Inflammatory macrophage treated with lipopolysaccharide for 1 hour (primary cell): ENCODE measurements at regions not wholly inside any gene's neighbourhood (a gene's known extent, or its start where the extent isn't known, plus 50 kb on each side); places are given as distances from the start of the nearest gene placed in this dataset.
"Not testable (repeated sequence)": the region's sequence is repeated elsewhere in the genome, so short reads cannot be mapped to it uniquely, and the experiment has no call there.

Experiments
- DNase-seq, 2 donors: peaks; one replicate each; pipeline ENCODE4 v3.0.0-alpha.2; 2020 to 2022

GRCh38 chr13:28607187-28607955 is 51.6 kb upstream of the POMP start:
- no peak for DNase-seq

- DNase-seq, result no peak
Observed at GRCh38 chr13:28606466-28606865, 52.5 kb upstream of the POMP start.

- DNase-seq, result not testable (repeated sequence)
Observed at GRCh38 chr13:28605147-28605546, 53.8 kb upstream of the POMP start.

GRCh38 chr13:28603043-28603664 is 55.8 kb upstream of the POMP start:
- no peak for DNase-seq

DNA sequence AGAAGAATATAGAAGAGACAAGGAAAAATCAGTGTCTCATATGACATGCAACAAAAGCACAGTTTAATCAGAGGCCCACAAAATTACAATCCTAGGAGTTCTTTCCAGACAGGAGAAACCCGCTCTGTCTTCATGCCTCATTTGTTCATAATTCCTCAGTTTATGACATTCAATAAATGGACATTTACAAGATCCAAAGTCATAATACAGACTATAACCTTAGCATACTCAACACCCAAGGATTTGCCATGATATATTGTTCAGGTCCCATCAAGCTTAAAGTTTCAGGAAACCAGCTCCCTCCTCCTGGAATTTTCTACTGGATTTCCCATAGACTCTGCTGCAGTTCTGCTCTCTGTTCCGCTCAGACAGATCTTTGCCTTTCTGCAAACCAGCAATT is 56.4 kb upstream of the POMP start:
- DNase-seq, result no peak

GRCh38 chr13:28601581-28601980 is 57.3 kb upstream of the POMP start:
- DNase-seq, result no peak

DNA sequence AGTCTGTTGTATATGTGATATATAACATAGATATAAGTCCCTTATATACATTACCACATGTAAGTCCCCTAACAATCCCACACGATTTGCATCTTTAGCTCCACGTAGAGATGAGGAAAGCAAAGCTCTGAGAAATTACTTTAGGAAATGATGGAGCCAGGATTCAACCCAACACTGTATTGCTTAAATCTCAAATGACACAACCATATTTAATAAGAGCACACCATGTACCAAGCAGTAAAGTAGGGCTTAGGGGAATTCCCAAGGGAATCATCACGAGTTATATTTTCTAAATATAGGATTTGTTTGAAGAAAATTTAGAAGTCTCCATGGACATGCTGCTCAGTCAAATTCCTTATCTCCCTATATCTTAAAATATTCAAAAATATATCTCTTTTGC is 61.3 kb upstream of the POMP start:
- peak in 1 of 2 donors; percentile 76 for DNase-seq

DNA sequence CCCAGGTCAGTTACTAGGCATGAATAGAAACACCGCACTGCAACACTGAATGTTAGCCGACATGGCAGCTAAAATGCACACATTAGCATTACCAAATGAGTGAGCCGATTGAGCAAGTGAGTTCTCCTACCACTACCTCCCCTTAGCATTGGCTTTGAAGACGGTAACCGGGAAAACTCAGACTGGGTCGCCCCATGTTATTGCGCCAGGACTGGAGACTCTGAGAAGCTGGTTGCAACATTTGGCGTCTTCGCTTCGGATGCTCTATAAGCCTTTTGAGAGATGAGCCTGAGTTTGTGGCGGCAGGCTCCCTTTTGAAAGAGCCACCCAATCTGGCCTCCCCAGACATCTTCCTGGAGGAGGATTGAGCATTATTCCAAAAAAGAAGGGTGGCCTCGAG is 68.5 kb upstream of the POMP start:
- DNase-seq, result peak in 1 of 2 donors; percentile 59

- peak in 1 of 2 donors; percentile 60 for DNase-seq
Observed at GRCh38 chr13:28588296-28588695, 70.6 kb upstream of the POMP start.

DNA sequence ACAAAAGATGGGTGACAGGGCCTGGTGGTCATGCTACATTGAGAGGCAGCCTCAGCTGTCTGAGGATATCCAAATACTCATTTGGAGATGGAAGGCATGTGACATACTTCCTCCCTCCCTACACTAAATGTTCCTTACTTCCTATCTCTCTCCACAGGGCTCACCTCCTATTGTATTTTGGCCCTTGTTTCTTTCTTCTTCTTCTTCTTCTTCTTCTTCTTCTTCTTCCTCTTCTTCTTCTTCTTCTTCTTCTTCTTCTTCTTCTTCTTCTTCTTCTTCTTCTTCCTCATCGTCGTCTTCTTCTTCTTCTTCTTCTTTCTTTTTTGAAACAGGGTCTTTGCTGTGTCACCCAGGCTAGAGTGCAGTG is 71.8 kb upstream of the POMP start:
- DNase-seq, result no peak

DNA sequence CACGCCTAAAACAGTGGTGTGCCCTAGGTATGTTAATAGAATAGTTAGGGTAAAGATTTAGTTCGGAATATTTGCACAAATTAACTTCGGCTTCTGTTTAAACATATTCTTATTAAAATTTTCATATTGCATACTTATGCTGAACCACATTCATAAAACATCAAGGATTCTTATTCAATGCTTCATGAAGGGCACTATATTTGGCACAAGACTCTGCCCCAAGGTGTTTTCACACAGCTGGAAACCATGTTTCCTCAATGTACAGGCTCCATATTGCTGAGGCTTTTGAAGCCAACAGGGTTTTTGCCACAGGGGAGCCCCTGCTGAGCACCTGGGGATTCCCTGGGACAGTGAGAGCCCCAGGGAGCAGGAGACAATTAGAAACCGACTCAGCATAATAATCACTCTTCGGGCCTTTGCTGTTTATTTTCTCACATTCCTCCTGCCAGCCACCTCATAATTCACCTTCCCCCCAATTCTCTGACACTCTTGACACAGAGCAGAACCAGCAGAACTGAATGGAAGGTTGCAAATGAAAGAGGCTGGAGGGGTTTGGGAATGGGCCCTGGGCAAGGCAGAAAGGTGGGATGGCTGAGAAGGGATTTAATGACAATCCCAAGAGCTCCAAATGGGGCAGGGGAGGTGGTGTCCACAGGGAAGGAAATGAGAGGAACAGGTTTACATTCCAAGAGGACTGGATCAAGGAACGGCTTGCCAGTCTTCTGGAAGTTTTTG is 72.3 kb upstream of the POMP start:
- no peak for DNase-seq

GRCh38 chr13:28585561-28585960 is 73.4 kb upstream of the POMP start:
- DNase-seq, result peak; percentile 79 to 83

DNA sequence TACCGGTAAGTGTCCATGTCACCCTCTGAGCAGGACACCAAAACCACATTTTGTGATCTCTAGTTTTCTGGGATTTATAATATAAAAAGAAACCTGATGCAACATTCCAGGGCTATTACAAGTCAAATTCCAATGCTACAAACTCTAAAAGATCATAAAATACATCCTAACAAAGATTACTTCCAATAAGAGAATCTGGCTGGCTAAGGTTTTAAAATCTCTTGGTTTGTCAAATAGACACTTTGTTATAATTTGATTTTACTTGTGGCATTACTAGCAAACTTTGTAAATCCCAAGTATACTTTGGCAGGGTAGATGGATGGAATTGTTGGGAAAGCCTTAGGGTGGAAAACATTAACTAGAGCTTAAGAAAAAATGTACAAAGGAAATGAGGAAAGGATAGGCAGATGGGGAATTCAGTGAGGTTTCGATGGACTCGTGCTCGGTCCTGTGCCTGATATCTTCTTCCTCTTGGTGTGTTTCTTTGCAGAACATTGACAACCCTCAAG is 74.0 kb upstream of the POMP start:
- peak; percentile 43 to 50 for DNase-seq

DNA sequence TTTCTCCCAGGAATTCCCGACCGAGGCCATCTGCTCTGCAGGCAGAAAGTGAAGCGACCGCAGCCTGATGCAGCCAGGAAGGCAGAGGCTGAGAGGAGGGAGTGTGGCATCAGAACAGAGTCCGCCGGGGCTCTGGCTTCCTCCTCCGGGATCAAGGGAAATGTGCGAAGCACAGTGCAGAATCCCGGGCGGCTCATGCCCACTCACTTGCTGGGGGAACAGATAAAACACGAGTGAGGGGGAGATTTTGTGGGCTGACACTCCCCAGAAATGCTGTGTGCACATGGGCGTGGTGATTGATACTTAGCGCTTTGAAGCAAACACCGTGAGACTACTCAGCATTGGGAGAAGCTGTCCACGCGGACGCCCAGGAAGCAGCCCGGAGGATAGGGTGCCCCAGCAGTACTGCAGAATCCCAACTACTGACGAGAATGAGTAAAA is 75.3 kb upstream of the POMP start:
- peak in 1 of 2 donors; percentile 33 for DNase-seq

- DNase-seq, result peak in 1 of 2 donors; percentile 63
Observed at GRCh38 chr13:28582892-28583240, 76.1 kb upstream of the POMP start.

- peak; percentile 78 to 92 for DNase-seq
Observed at GRCh38 chr13:28582225-28582891, 76.6 kb upstream of the POMP start.

GRCh38 chr13:28581451-28581850 is 77.5 kb upstream of the POMP start:
- no peak for DNase-seq

DNA sequence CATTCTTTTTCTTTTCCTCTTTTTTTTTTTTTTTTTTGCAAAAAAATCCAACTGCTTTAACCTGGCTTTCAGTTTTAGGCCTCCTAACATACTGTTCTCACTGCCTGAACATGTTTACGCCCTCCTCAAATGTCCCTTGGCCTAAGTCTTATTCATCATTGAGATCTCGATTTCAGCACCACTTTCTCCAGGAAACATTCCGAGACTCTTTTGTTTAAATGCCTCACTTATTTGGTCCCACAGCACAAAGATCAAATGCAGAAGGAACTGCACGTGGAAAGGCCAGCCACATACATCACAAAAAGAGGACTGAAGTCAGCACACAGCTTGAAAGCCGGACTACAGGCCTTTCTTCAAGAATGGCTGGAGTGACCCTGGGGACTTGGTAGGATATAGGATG is 79.2 kb upstream of the POMP start:
- no peak for DNase-seq

- no peak for DNase-seq
Observed at GRCh38 chr13:28579322-28579721, 79.6 kb upstream of the POMP start.

DNA sequence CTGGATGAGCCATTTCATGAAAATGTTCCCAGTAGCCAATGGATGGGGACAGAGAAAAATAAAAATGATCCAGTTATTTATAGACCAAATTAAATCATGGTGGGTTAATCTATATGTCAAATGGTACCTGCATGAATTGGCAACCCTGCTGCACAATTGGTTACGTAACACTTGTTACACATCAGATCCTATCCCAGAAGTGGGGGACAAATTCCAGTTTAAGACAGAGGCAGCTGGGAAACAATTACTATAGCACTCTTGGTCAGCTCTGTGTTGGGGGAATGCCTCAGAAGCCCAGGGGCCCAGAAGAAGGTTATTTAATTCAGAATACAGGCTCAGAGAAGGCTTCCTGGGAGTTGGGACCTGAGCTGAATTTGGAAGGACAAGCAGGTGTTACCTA is 81.1 kb upstream of the FLT1 start:
- DNase-seq, result no peak

DNA sequence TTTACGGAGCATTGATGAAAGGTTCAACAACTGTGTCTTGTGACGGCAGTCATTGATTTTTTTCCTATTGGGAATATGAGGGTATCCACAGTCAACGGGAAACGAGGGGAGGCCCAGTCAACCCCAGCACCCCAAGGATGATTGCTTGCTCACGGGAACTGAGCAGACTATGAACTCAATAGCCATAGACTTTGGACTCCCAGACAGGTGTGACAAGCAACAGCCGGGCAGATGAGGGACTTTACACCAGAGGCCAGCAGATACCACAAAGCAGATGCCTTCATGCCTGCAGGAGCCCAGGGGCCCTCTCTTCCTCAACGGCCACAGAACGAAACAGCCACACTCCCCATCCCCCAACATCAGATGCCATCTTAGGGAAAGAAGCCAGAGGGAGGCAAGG is 80.3 kb upstream of the FLT1 start:
- DNase-seq, result no peak

- DNase-seq, result peak; percentile 90 to 95
Observed at GRCh38 chr13:28574617-28575142, 79.8 kb upstream of the FLT1 start.
